Activated naive CD8-positive, alpha-beta T cell (primary cell): ENCODE measurements at regions not wholly inside any gene's neighbourhood (a gene's known extent, or its start where the extent isn't known, plus 50 kb on each side); places are given as distances from the start of the nearest gene placed in this dataset.
A peak's percentile ranks its signal among the peaks of the same experiment; 100 is the strongest.

Experiments used
- H3K27ac Mint-ChIP-seq: one replicate; pipeline ENCODE4 v1.8.0; 2021; ENCODE audit warnings: mixed read lengths
- H3K27me3 Mint-ChIP-seq: one replicate; pipeline ENCODE4 v1.8.0; 2021; ENCODE audit warnings: mixed read lengths
- H3K36me3 Mint-ChIP-seq: one replicate; pipeline ENCODE4 v1.8.0; 2021; ENCODE audit warnings: mixed read lengths
- H3K4me1 Mint-ChIP-seq: one replicate; pipeline ENCODE4 v1.8.0; 2021; ENCODE audit warnings: low read depth, mixed read lengths
- H3K4me3 Mint-ChIP-seq: one replicate; pipeline ENCODE4 v1.8.0; 2021; ENCODE audit warnings: mild to moderate bottlenecking, mixed read lengths
- H3K9me3 Mint-ChIP-seq: one replicate; pipeline ENCODE4 v1.8.0; 2021; ENCODE audit warnings: low read depth, mixed read lengths

- peaks cover 80% of the 10 kb centered on the region for H3K4me1 Mint-ChIP-seq
- no peaks in the 10 kb centered on the region for H3K9me3 Mint-ChIP-seq
- no peaks in the 10 kb centered on the region for H3K27me3 Mint-ChIP-seq
- peak overlapping the region; percentile 70 for H3K27ac Mint-ChIP-seq
- H3K4me3 Mint-ChIP-seq, result peak overlapping the region; percentile 11
- H3K36me3 Mint-ChIP-seq, result no peaks in the 10 kb centered on the region
These were observed 133.6 kb upstream of the SSTR1 start for GRCh38 chr14:38074081-38074480.

- no peaks in the 10 kb centered on the region for H3K36me3 Mint-ChIP-seq
- peak overlapping the region; percentile 2 for H3K4me3 Mint-ChIP-seq
- no peaks in the 10 kb centered on the region for H3K9me3 Mint-ChIP-seq
- H3K27ac Mint-ChIP-seq, result peak overlapping the region; percentile 70
- H3K4me1 Mint-ChIP-seq, result peaks cover 80% of the 10 kb centered on the region
- no peaks in the 10 kb centered on the region for H3K27me3 Mint-ChIP-seq
These were observed 132.9 kb upstream of the SSTR1 start for GRCh38 chr14:38074754-38075153.

GRCh38 chr14:38078393-38078792 is 129.3 kb upstream of the SSTR1 start:
- peak overlapping the region; percentile 51 for H3K4me3 Mint-ChIP-seq
- peak overlapping the region; percentile 61 for H3K27ac Mint-ChIP-seq
- H3K9me3 Mint-ChIP-seq, result no peaks in the 10 kb centered on the region

GRCh38 chr14:38079268-38079667 is 128.4 kb upstream of the SSTR1 start:
- Mint-ChIP-seq H3K36me3 (no peaks in the 10 kb centered on the region), H3K9me3 (no peaks in the 10 kb centered on the region), H3K27me3 (no peaks in the 10 kb centered on the region), H3K4me3 (peak overlapping the region; percentile 66), H3K4me1 (peaks cover 62% of the 10 kb centered on the region), H3K27ac (peak overlapping the region; percentile 72)

More at GRCh38 chr14:38078393-38078792, 129.3 kb upstream of the SSTR1 start:
- Mint-ChIP-seq H3K27me3 (no peaks in the 10 kb centered on the region), H3K36me3 (no peaks in the 10 kb centered on the region), H3K4me1 (peaks cover 69% of the 10 kb centered on the region)

- H3K4me3 Mint-ChIP-seq, result no peak overlapping the region
- no peaks in the 10 kb centered on the region for H3K27me3 Mint-ChIP-seq
- H3K9me3 Mint-ChIP-seq, result no peaks in the 10 kb centered on the region
- H3K36me3 Mint-ChIP-seq, result no peaks in the 10 kb centered on the region
- no peak overlapping the region for H3K27ac Mint-ChIP-seq
- peaks cover 56% of the 10 kb centered on the region for H3K4me1 Mint-ChIP-seq
These were observed 127.8 kb upstream of the SSTR1 start for GRCh38 chr14:38079886-38080285.

- Mint-ChIP-seq H3K27ac (no peak overlapping the region), H3K27me3 (no peaks in the 10 kb centered on the region), H3K36me3 (no peaks in the 10 kb centered on the region), H3K4me3 (no peak overlapping the region), H3K4me1 (peaks cover 49% of the 10 kb centered on the region), H3K9me3 (no peaks in the 10 kb centered on the region)
These were observed 127.0 kb upstream of the SSTR1 start for GRCh38 chr14:38080696-38081095.

- peaks cover 35% of the 10 kb centered on the region for H3K4me1 Mint-ChIP-seq
- no peak overlapping the region for H3K27ac Mint-ChIP-seq
- H3K4me3 Mint-ChIP-seq, result no peak overlapping the region
These were observed 124.7 kb upstream of the SSTR1 start for GRCh38 chr14:38083039-38083438.

GRCh38 chr14:38089123-38089522 is 118.6 kb upstream of the SSTR1 start:
- H3K4me1 Mint-ChIP-seq, result peaks cover 36% of the 10 kb centered on the region
- H3K27me3 Mint-ChIP-seq, result no peaks in the 10 kb centered on the region
- peak overlapping the region; percentile 73 for H3K4me3 Mint-ChIP-seq
- peaks cover 15% of the 10 kb centered on the region for H3K9me3 Mint-ChIP-seq
- peaks cover 13% of the 10 kb centered on the region for H3K36me3 Mint-ChIP-seq
- peak overlapping the region; percentile 18 for H3K27ac Mint-ChIP-seq

More at GRCh38 chr14:38083039-38083438, 124.7 kb upstream of the SSTR1 start:
- no peaks in the 10 kb centered on the region for H3K36me3 Mint-ChIP-seq
- H3K9me3 Mint-ChIP-seq, result no peaks in the 10 kb centered on the region
- no peaks in the 10 kb centered on the region for H3K27me3 Mint-ChIP-seq

- Mint-ChIP-seq H3K4me1 (peaks cover 36% of the 10 kb centered on the region), H3K36me3 (peaks cover 13% of the 10 kb centered on the region), H3K27ac (no peak overlapping the region), H3K27me3 (no peaks in the 10 kb centered on the region), H3K9me3 (peaks cover 22% of the 10 kb centered on the region), H3K4me3 (no peak overlapping the region)
These were observed 117.2 kb upstream of the SSTR1 start for GRCh38 chr14:38090506-38090905.

GRCh38 chr14:38098074-38098836 is 109.4 kb upstream of the SSTR1 start:
- Mint-ChIP-seq H3K27ac (no peak overlapping the region), H3K4me3 (no peak overlapping the region), H3K9me3 (peaks cover 25% of the 10 kb centered on the region), H3K4me1 (peaks cover under 1% of the 10 kb centered on the region), H3K36me3 (peaks cover 9% of the 10 kb centered on the region), H3K27me3 (no peaks in the 10 kb centered on the region)

GRCh38 chr14:38101679-38102078 is 106.0 kb upstream of the SSTR1 start:
- peaks cover 12% of the 10 kb centered on the region for H3K36me3 Mint-ChIP-seq

GRCh38 chr14:38103542-38104225 is 104.0 kb upstream of the SSTR1 start:
- Mint-ChIP-seq H3K9me3 (peaks cover 20% of the 10 kb centered on the region), H3K27me3 (no peaks in the 10 kb centered on the region), H3K4me1 (peaks cover 20% of the 10 kb centered on the region), H3K36me3 (peaks cover 15% of the 10 kb centered on the region), H3K27ac (no peak overlapping the region), H3K4me3 (peak overlapping the region; percentile 34)

More at GRCh38 chr14:38101679-38102078, 106.0 kb upstream of the SSTR1 start:
- peaks cover 12% of the 10 kb centered on the region for H3K4me1 Mint-ChIP-seq
- H3K4me3 Mint-ChIP-seq, result no peak overlapping the region
- no peak overlapping the region for H3K27ac Mint-ChIP-seq
- H3K9me3 Mint-ChIP-seq, result peaks cover 15% of the 10 kb centered on the region
- H3K27me3 Mint-ChIP-seq, result no peaks in the 10 kb centered on the region

GRCh38 chr14:38105106-38105702 is 102.5 kb upstream of the SSTR1 start:
- peaks cover 15% of the 10 kb centered on the region for H3K36me3 Mint-ChIP-seq
- H3K4me3 Mint-ChIP-seq, result no peak overlapping the region
- H3K9me3 Mint-ChIP-seq, result peaks cover 16% of the 10 kb centered on the region
- H3K27me3 Mint-ChIP-seq, result no peaks in the 10 kb centered on the region
- no peak overlapping the region for H3K27ac Mint-ChIP-seq
- peaks cover 20% of the 10 kb centered on the region for H3K4me1 Mint-ChIP-seq

GRCh38 chr14:38107216-38107631 is 100.5 kb upstream of the SSTR1 start:
- H3K36me3 Mint-ChIP-seq, result peaks cover 13% of the 10 kb centered on the region
- H3K4me1 Mint-ChIP-seq, result peaks cover 20% of the 10 kb centered on the region
- no peak overlapping the region for H3K27ac Mint-ChIP-seq
- H3K4me3 Mint-ChIP-seq, result no peak overlapping the region
- peaks cover 13% of the 10 kb centered on the region for H3K9me3 Mint-ChIP-seq
- H3K27me3 Mint-ChIP-seq, result no peaks in the 10 kb centered on the region

- Mint-ChIP-seq H3K4me3 (no peak overlapping the region), H3K4me1 (peaks cover 15% of the 10 kb centered on the region), H3K27ac (no peak overlapping the region), H3K9me3 (peaks cover 13% of the 10 kb centered on the region), H3K36me3 (peaks cover 10% of the 10 kb centered on the region), H3K27me3 (no peaks in the 10 kb centered on the region)
These were observed 99.0 kb upstream of the SSTR1 start for GRCh38 chr14:38108681-38109080.
